Fibroblast of lung (primary cell): ENCODE measurements at regions not wholly inside any gene's neighbourhood (a gene's known extent, or its start where the extent isn't known, plus 50 kb on each side); places are given as distances from the start of the nearest gene placed in this dataset.

Experiments used
- DNase-seq, 2 donors: peaks; one replicate each; pipeline versions ENCODE4 v3.0.0 to v3.0.0-alpha.2; 2010; ENCODE audit warnings: low read depth in 2 of 2
- H2AFZ ChIP-seq: 2 replicates; pipeline ENCODE4 v1.5.1; 2012; ENCODE audit warnings: low read length, control low read depth, inconsistent platforms
- H3K27ac ChIP-seq: 2 replicates; pipeline ENCODE4 v1.5.1; 2011; ENCODE audit warnings: low read length, control low read depth; ENCODE audit not compliant: insufficient read depth
- H3K27me3 ChIP-seq: 2 replicates; pipeline ENCODE4 v1.5.1; 2011; ENCODE audit warnings: mild to moderate bottlenecking, low read length; ENCODE audit not compliant: control insufficient read depth, insufficient read depth
- H3K36me3 ChIP-seq: 2 replicates; pipeline ENCODE4 v1.5.1; 2011; ENCODE audit warnings: low read length; ENCODE audit not compliant: control insufficient read depth, insufficient read depth
- H3K4me1 ChIP-seq: 2 replicates; pipeline ENCODE4 v1.5.1; 2011; ENCODE audit warnings: low read length; ENCODE audit not compliant: control insufficient read depth, insufficient read depth; ENCODE audit errors: extremely low read depth
- H3K4me2 ChIP-seq: 2 replicates; pipeline ENCODE4 v1.5.1; 2011; ENCODE audit warnings: low read length, control low read depth; ENCODE audit not compliant: insufficient read depth; ENCODE audit errors: extremely low read depth
- H3K4me3 ChIP-seq, 4 experiments: fragments of 200-600 bp in 1 of 4; sonication (generic) in 1 of 4; replicated peaks in 1 of 4; 2 replicates each; pipeline ENCODE4 v1.5.1; 2011 to 2016; ENCODE audit warnings: low read length in 4 of 4, low read depth in 3 of 4, mild to moderate bottlenecking in 3 of 4, control low read depth in 2 of 4, inconsistent platforms in 1 of 4, mixed read lengths in 1 of 4; ENCODE audit not compliant: insufficient read depth in 1 of 4; ENCODE audit errors: control extremely low read depth in 1 of 4
- H3K79me2 ChIP-seq: 2 replicates; pipeline ENCODE4 v1.5.1; 2012; ENCODE audit warnings: mild to moderate bottlenecking, low read length, inconsistent platforms; ENCODE audit not compliant: control insufficient read depth, insufficient read depth
- H3K9ac ChIP-seq: 2 replicates; pipeline ENCODE4 v1.5.1; 2011; ENCODE audit warnings: mild to moderate bottlenecking, low read length, control low read depth; ENCODE audit not compliant: insufficient read depth
- H3K9me3 ChIP-seq: 2 replicates; pipeline ENCODE4 v1.5.1; 2012; ENCODE audit warnings: low read depth, low read length; ENCODE audit not compliant: control insufficient read depth, insufficient read depth
- H4K20me1 ChIP-seq: 2 replicates; pipeline ENCODE4 v1.5.1; 2011; ENCODE audit warnings: low read length; ENCODE audit not compliant: control insufficient read depth, insufficient read depth; ENCODE audit errors: extremely low read depth
- EZH2 ChIP-seq: IDR thresholded peaks from 2 replicates; pipeline ENCODE4 v1.5.1; 2012; ENCODE audit warnings: low read length, control low read depth, mild to moderate bottlenecking; ENCODE audit errors: missing control alignments
- TF ChIP-seq, protein P1 (sequence below), 2 donors: IDR thresholded peaks in 1 of 2; conservative IDR thresholded peaks in 1 of 2; 1 replicate in 1 of 2; 2 replicates in 1 of 2; pipeline ENCODE4 v1.5.1; 2011 to 2012; ENCODE audit warnings: low read length in 2 of 2, control low read depth in 1 of 2, inconsistent platforms in 1 of 2, low read depth in 1 of 2, mild to moderate bottlenecking in 1 of 2

DNA sequence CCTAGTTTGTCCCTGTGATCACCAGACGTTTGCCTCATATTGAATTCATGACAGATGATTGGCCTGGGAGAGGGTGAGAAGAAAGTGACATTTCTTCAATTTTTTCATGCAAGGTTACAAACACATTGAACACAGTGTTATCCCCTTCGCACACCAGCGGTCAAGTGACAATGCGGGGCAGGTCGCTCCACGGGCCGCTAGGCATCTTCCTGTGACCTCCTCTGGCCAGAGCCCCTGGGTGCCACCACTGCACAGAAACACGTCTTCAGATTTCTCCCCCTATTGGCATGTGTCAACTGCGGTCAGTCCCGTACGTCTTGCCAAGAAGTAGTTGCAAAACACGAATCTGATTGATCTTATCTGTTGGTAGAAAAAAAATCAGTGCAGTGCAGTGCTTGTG is 97.1 kb downstream of the PXDC1 start:
- Histone ChIP-seq H4K20me1 (no peaks in the 10 kb centered on the region), H3K79me2 (no peaks in the 10 kb centered on the region), H3K36me3 (no peaks in the 10 kb centered on the region), H2AFZ (no peak overlapping the region), H3K4me3 (no peak overlapping the region), H3K27me3 (peaks cover 14% of the 10 kb centered on the region), H3K9me3 (no peaks in the 10 kb centered on the region), H3K4me1 (no peaks in the 10 kb centered on the region), H3K9ac (no peak overlapping the region), H3K27ac (no peak overlapping the region), H3K4me2 (no peak overlapping the region)
- no peak for DNase-seq
- no peak for TF ChIP-seq EZH2
- TF ChIP-seq, protein P1, sequence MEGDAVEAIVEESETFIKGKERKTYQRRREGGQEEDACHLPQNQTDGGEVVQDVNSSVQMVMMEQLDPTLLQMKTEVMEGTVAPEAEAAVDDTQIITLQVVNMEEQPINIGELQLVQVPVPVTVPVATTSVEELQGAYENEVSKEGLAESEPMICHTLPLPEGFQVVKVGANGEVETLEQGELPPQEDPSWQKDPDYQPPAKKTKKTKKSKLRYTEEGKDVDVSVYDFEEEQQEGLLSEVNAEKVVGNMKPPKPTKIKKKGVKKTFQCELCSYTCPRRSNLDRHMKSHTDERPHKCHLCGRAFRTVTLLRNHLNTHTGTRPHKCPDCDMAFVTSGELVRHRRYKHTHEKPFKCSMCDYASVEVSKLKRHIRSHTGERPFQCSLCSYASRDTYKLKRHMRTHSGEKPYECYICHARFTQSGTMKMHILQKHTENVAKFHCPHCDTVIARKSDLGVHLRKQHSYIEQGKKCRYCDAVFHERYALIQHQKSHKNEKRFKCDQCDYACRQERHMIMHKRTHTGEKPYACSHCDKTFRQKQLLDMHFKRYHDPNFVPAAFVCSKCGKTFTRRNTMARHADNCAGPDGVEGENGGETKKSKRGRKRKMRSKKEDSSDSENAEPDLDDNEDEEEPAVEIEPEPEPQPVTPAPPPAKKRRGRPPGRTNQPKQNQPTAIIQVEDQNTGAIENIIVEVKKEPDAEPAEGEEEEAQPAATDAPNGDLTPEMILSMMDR (conservative IDR thresholded peaks at IDR 0.05 in 1 of 2, IDR thresholded peaks at IDR 0.05 in 1 of 2; ENCODE audit: low read depth in 1 of 2, low read length in 2 of 2): no peak

DNA sequence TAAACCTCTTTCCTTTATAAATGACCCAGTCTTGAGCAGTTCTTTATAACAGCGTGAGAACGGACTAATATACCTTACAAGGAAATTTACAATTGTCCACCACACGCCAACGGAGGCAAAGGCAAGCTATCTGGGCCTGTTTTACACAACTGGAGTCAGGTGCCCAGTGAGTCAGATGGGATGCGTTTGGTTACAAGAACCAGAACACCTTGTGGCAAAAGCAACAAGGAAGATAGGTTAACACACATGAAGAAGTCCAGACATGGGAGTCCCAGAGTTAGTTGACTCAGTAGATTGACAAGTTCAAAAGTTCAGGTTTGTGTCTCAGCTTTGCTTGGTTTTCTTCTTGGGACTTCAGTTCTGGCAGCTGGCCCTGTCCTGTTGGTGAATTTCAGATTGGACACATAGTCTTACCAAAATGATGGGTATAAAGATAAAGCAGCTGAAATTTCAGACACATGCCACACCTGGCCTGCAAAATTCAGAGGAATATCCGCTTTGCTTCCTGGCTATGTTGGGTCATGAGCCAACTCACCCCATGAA is 97.9 kb downstream of the PXDC1 start:
- Histone ChIP-seq H3K79me2 (no peaks in the 10 kb centered on the region), H3K27me3 (peaks cover 16% of the 10 kb centered on the region), H3K4me2 (no peak overlapping the region), H3K9me3 (no peaks in the 10 kb centered on the region), H3K4me3 (no peak overlapping the region), H3K36me3 (no peaks in the 10 kb centered on the region), H4K20me1 (no peaks in the 10 kb centered on the region), H2AFZ (no peak overlapping the region), H3K27ac (no peak overlapping the region), H3K4me1 (no peaks in the 10 kb centered on the region), H3K9ac (no peak overlapping the region)
- no peak for DNase-seq
- TF ChIP-seq, protein P1 (conservative IDR thresholded peaks at IDR 0.05 in 1 of 2, IDR thresholded peaks at IDR 0.05 in 1 of 2; ENCODE audit: low read depth in 1 of 2, low read length in 2 of 2): no peak
- TF ChIP-seq EZH2: no peak

DNA sequence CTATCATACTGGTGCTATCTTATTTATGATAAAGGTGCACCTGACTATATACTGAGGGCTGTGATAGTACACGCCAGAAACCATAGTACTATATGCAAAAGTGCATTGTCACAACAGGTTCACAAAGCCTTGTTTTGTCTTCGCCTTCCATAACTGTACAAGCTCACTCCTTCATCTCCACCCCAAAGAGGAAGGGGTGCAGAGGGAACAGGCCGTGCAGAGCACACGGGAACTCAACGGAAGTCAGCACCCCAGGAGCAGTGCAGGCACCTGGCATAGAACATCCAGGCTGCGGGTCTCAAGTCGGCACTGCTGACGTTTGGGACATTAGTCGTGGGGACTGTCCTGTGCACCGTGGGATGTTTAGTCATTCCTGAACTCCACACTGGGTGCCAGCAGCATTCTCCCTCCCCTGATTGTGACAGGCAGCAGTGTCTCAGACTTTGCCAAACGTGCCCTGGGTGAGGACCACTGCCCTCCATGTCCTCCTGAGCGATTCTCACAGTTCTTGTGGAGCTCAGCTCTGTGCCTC is 99.7 kb downstream of the PXDC1 start:
- no peak for DNase-seq
- TF ChIP-seq, protein P1 (conservative IDR thresholded peaks at IDR 0.05 in 1 of 2, IDR thresholded peaks at IDR 0.05 in 1 of 2; ENCODE audit: low read depth in 1 of 2, low read length in 2 of 2): no peak
- no peak for TF ChIP-seq EZH2
- no peaks in the 10 kb centered on the region for H3K4me1 ChIP-seq

More for the DNA sequence above, 99.7 kb downstream of the PXDC1 start:
- Histone ChIP-seq H3K36me3 (no peaks in the 10 kb centered on the region), H2AFZ (no peak overlapping the region), H3K27ac (no peak overlapping the region), H3K9ac (no peak overlapping the region), H3K27me3 (peaks cover 12% of the 10 kb centered on the region), H3K9me3 (no peaks in the 10 kb centered on the region), H3K4me2 (no peak overlapping the region), H3K79me2 (no peaks in the 10 kb centered on the region), H3K4me3 (no peak overlapping the region), H4K20me1 (no peaks in the 10 kb centered on the region)
